ENCODE measurements at regions not wholly inside any gene's neighbourhood (a gene's known extent, or its start where the extent isn't known, plus 50 kb on each side); places are given as distances from the start of the nearest gene placed in this dataset.

- TF ChIP-seq CTCF (IDR thresholded peaks at IDR 0.05) (no peak), EP300 (IDR thresholded peaks at IDR 0.05) (no peak), POLR2AphosphoS5 (IDR thresholded peaks at IDR 0.05) (no peak), POLR2A (IDR thresholded peaks at IDR 0.05) (no peak)
Observed at GRCh38 chr14:95025941-95026340, 131.4 kb downstream of the DICER1 start.
